ENCODE measurements at regions not wholly inside any gene's neighbourhood (a gene's known extent, or its start where the extent isn't known, plus 50 kb on each side); places are given as distances from the start of the nearest gene placed in this dataset.

DNA sequence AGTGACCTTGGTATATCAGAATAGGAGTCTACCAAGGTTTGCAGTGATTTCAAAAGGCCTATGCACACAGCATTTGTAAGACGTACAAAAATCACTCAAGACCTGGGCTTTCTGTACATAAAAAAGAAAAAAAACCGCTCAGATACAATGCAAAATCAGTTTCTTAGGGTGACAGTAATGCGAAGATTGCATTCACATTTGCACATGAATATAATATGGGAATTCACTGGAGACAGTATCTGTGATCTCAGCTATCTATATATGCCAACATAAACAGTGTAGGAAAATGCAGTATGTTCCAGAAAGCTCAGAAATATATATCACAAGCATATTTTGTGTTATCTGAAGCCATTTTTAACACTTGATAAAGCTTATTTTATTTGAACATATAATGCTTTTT lies 176.4 kb upstream of the MYOCD start:
- TF ChIP-seq, protein P1, sequence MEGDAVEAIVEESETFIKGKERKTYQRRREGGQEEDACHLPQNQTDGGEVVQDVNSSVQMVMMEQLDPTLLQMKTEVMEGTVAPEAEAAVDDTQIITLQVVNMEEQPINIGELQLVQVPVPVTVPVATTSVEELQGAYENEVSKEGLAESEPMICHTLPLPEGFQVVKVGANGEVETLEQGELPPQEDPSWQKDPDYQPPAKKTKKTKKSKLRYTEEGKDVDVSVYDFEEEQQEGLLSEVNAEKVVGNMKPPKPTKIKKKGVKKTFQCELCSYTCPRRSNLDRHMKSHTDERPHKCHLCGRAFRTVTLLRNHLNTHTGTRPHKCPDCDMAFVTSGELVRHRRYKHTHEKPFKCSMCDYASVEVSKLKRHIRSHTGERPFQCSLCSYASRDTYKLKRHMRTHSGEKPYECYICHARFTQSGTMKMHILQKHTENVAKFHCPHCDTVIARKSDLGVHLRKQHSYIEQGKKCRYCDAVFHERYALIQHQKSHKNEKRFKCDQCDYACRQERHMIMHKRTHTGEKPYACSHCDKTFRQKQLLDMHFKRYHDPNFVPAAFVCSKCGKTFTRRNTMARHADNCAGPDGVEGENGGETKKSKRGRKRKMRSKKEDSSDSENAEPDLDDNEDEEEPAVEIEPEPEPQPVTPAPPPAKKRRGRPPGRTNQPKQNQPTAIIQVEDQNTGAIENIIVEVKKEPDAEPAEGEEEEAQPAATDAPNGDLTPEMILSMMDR (conservative IDR thresholded peaks at IDR 0.05 in 1 of 2, IDR thresholded peaks at IDR 0.05 in 1 of 2; ENCODE audit: extremely low read depth in 1 of 2, insufficient read depth in 1 of 2, low read depth in 1 of 2, low read length in 2 of 2), result no peak
- TF ChIP-seq EZH2 (IDR thresholded peaks at IDR 0.05; ENCODE audit: borderline replicate concordance, low read length), result no peak

Measured in mammary epithelial cell (primary cell).